Neural cell (in vitro differentiated cells): ENCODE measurements at regions not wholly inside any gene's neighbourhood (a gene's known extent, or its start where the extent isn't known, plus 50 kb on each side); places are given as distances from the start of the nearest gene placed in this dataset.

Experiments used
- H2AFZ ChIP-seq: fragments of 200-600, 300-800 bp; sonication (generic), shearing (Covaris generic); 2 replicates; pipeline ENCODE4 v1.6.0; 2014; ENCODE audit warnings: low read depth, mild to moderate bottlenecking, antibody characterized with exemption, low read length, moderate library complexity
- H3F3A ChIP-seq: fragments of 200-600 bp; shearing (Covaris generic); 2 replicates; pipeline ENCODE4 v1.6.1; 2016; ENCODE audit warnings: mild to moderate bottlenecking, moderate library complexity, mixed read lengths, antibody characterized with exemption, low read length; ENCODE audit not compliant: insufficient read depth, poor library complexity, severe bottlenecking
- H3K27ac ChIP-seq: fragments of 200-600, 300-800 bp; sonication (generic), shearing (Covaris generic); 2 replicates; pipeline ENCODE4 v1.5.1; 2014; ENCODE audit warnings: mild to moderate bottlenecking, low read length, moderate library complexity
- H3K27me3 ChIP-seq: fragments of 300-800, 200-600 bp; sonication (generic), shearing (Covaris generic); 2 replicates; pipeline ENCODE4 v1.6.0; 2014; ENCODE audit warnings: mild to moderate bottlenecking, low read depth, low read length, moderate library complexity; ENCODE audit not compliant: insufficient read depth
- H3K36me3 ChIP-seq: fragments of 300-800, 200-600 bp; sonication (generic), shearing (Covaris generic); 2 replicates; pipeline ENCODE4 v1.5.1; 2014; ENCODE audit warnings: mild to moderate bottlenecking, antibody characterized with exemption, low read length, moderate library complexity; ENCODE audit not compliant: insufficient read depth
- H3K4me2 ChIP-seq: fragments of 300-800, 200-600 bp; sonication (generic), shearing (Covaris generic); 2 replicates; pipeline ENCODE4 v1.6.0; 2014; ENCODE audit warnings: mild to moderate bottlenecking, low read length
- H3K4me3 ChIP-seq: fragments of 300-800, 200-600 bp; sonication (generic), shearing (Covaris generic); 2 replicates; pipeline ENCODE4 v1.5.1; 2014; ENCODE audit warnings: mild to moderate bottlenecking, low read length, moderate library complexity
- H3K79me2 ChIP-seq: fragments of 200-600 bp; shearing (Covaris generic); replicated peaks from 2 replicates; pipeline ENCODE4 v1.6.0; 2014; ENCODE audit warnings: mild to moderate bottlenecking, low read length, moderate library complexity; ENCODE audit not compliant: insufficient read depth
- H3K9ac ChIP-seq: fragments of 300-800, 200-600 bp; sonication (generic), shearing (Covaris generic); 2 replicates; pipeline ENCODE4 v1.6.1; 2016; ENCODE audit warnings: mild to moderate bottlenecking, low read length, mixed read lengths
- H3K9me2 ChIP-seq: fragments of 200-600 bp; shearing (Covaris generic); 2 replicates; pipeline ENCODE4 v1.6.1; 2016; ENCODE audit warnings: mild to moderate bottlenecking, low read length, mixed read lengths; ENCODE audit not compliant: insufficient read depth
- H3K9me3 ChIP-seq: fragments of 200-600, 300-800 bp; sonication (generic), shearing (Covaris generic); 2 replicates; pipeline ENCODE4 v1.6.1; 2016; ENCODE audit warnings: mild to moderate bottlenecking, mixed run types, low read length, moderate library complexity, mixed read lengths
- H4K20me1 ChIP-seq: fragments of 200-600 bp; shearing (Covaris generic); 2 replicates; pipeline ENCODE4 v1.6.1; 2016; ENCODE audit warnings: mild to moderate bottlenecking, mixed run types; ENCODE audit not compliant: insufficient read depth
- CTCF ChIP-seq: fragments of 450-650 bp; IDR thresholded peaks from 2 replicates; pipeline ENCODE4 v1.5.1; 2014; ENCODE audit warnings: antibody characterized with exemption, mild to moderate bottlenecking, moderate library complexity; ENCODE audit not compliant: poor library complexity, severe bottlenecking
- EP300 ChIP-seq: fragments of 450-650 bp; conservative IDR thresholded peaks from 2 replicates; pipeline ENCODE4 v1.6.1; 2014; ENCODE audit warnings: antibody characterized with exemption, mild to moderate bottlenecking, moderate library complexity; ENCODE audit not compliant: poor library complexity, severe bottlenecking
- EZH2 ChIP-seq: fragments of 200-600, 300-800 bp; shearing (Covaris generic), sonication (generic); IDR thresholded peaks from 2 replicates; pipeline ENCODE4 v1.6.1; 2014; ENCODE audit warnings: antibody characterized with exemption, low read length, borderline replicate concordance, mild to moderate bottlenecking; ENCODE audit not compliant: insufficient read depth, poor library complexity, severe bottlenecking
- MXI1 ChIP-seq: fragments of 450-650 bp; conservative IDR thresholded peaks from 2 replicates; pipeline ENCODE4 v1.6.1; 2014; ENCODE audit warnings: antibody characterized with exemption, mild to moderate bottlenecking; ENCODE audit not compliant: poor library complexity, severe bottlenecking
- POLR2AphosphoS5 ChIP-seq: IDR thresholded peaks from 2 replicates; pipeline ENCODE4 v1.6.1; 2012
- RAD21 ChIP-seq: fragments of 450-650 bp; conservative IDR thresholded peaks from 2 replicates; pipeline ENCODE4 v1.6.1; 2014; ENCODE audit warnings: antibody characterized with exemption, mild to moderate bottlenecking, moderate library complexity
- REST ChIP-seq: IDR thresholded peaks from 2 replicates; pipeline ENCODE4 v1.6.1; 2012; ENCODE audit warnings: borderline replicate concordance
- SMC3 ChIP-seq: fragments of 450-650 bp; conservative IDR thresholded peaks from 2 replicates; pipeline ENCODE4 v1.6.1; 2014; ENCODE audit warnings: antibody characterized with exemption, mild to moderate bottlenecking, moderate library complexity; ENCODE audit not compliant: poor library complexity
- TAF1 ChIP-seq: IDR thresholded peaks from 2 replicates; pipeline ENCODE4 v1.6.1; 2012; ENCODE audit warnings: low read depth

GRCh38 chr12:30191696-30192455 is 408.1 kb upstream of the TMTC1 start:
- H3K27ac ChIP-seq = no peak overlapping the region

More at GRCh38 chr12:30191696-30192455, 408.1 kb upstream of the TMTC1 start:
- no peak for TF ChIP-seq POLR2AphosphoS5
- no peak for TF ChIP-seq TAF1
- no peak for TF ChIP-seq RAD21
- TF ChIP-seq MXI1 = no peak
- TF ChIP-seq CTCF = no peak
- TF ChIP-seq REST = no peak
- no peak for TF ChIP-seq EZH2
- TF ChIP-seq SMC3 = no peak
- TF ChIP-seq EP300 = no peak
- no peak overlapping the region for H2AFZ ChIP-seq
- H3K9me2 ChIP-seq = no peaks in the 10 kb centered on the region
- no peaks in the 10 kb centered on the region for H3K27me3 ChIP-seq
- H3K9me3 ChIP-seq = no peaks in the 10 kb centered on the region
- H3K79me2 ChIP-seq = no peaks in the 10 kb centered on the region
- no peak overlapping the region for H3K4me2 ChIP-seq
- no peaks in the 10 kb centered on the region for H3K36me3 ChIP-seq
- H3K4me3 ChIP-seq = no peak overlapping the region
- H3F3A ChIP-seq = no peaks in the 10 kb centered on the region
- no peaks in the 10 kb centered on the region for H4K20me1 ChIP-seq
- no peak overlapping the region for H3K9ac ChIP-seq
